OCI-LY7 (cell line): ENCODE measurements at regions not wholly inside any gene's neighbourhood (a gene's known extent, or its start where the extent isn't known, plus 50 kb on each side); places are given as distances from the start of the nearest gene placed in this dataset.

Experiments used
- EZH2phosphoT487 ChIP-seq: fragments of 200-600 bp; sonication (generic); IDR thresholded peaks from 2 replicates; pipeline ENCODE4 v1.6.1; 2018; ENCODE audit warnings: low read depth, borderline replicate concordance, mild to moderate bottlenecking, mixed run types, antibody characterized with exemption, low read length, moderate library complexity, mixed read lengths
- TF ChIP-seq, protein P1 (sequence below): fragments of 200-600 bp; sonication (generic); conservative IDR thresholded peaks from 2 replicates; pipeline ENCODE4 v1.5.1; 2014; ENCODE audit warnings: mild to moderate bottlenecking, antibody characterized with exemption, low read length, moderate library complexity, mixed read lengths

DNA sequence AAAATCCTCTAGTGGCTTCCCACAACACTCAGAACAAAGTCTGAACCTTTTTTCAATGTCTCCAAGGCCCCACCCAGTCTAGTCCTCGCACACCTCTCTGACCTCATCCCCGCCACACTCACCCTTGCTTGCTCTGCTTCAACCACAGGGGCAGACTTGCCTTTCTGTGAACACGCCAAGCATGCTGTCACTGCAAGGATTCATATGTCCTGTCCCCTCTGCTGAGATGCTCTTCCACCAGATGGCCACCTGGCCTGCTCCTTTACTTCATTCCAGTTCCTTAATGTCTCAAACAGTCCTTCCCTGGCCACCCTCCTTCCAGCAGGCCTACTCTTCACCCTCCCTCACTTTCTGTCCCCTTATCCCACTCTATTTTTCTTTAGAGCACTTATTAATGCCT, 60.6 kb upstream of the ARHGAP20 start:
- TF ChIP-seq, protein P1, sequence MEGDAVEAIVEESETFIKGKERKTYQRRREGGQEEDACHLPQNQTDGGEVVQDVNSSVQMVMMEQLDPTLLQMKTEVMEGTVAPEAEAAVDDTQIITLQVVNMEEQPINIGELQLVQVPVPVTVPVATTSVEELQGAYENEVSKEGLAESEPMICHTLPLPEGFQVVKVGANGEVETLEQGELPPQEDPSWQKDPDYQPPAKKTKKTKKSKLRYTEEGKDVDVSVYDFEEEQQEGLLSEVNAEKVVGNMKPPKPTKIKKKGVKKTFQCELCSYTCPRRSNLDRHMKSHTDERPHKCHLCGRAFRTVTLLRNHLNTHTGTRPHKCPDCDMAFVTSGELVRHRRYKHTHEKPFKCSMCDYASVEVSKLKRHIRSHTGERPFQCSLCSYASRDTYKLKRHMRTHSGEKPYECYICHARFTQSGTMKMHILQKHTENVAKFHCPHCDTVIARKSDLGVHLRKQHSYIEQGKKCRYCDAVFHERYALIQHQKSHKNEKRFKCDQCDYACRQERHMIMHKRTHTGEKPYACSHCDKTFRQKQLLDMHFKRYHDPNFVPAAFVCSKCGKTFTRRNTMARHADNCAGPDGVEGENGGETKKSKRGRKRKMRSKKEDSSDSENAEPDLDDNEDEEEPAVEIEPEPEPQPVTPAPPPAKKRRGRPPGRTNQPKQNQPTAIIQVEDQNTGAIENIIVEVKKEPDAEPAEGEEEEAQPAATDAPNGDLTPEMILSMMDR: no peak
- TF ChIP-seq EZH2phosphoT487: no peak
